Activated naive CD8-positive, alpha-beta T cell treated with anti-CD3 and anti-CD28 coated beads, Interleukin-2, amount 50 U/mL, for 24 hours (primary cell): ENCODE measurements at regions not wholly inside any gene's neighbourhood (a gene's known extent, or its start where the extent isn't known, plus 50 kb on each side); places are given as distances from the start of the nearest gene placed in this dataset.
A peak's percentile ranks its signal among the peaks of the same experiment; 100 is the strongest.

ENCODE experiments used
- ATAC-seq: fragments of 150-1000 bp; cut with Tn5 transposase; one replicate; pipeline ENCODE4 v1.10.0; 2021
- DNase-seq: peaks from one replicate; pipeline ENCODE4 v3.0.0; 2021
- H3K27ac Mint-ChIP-seq: one replicate; pipeline ENCODE4 v1.8.0; 2021; ENCODE audit warnings: mild to moderate bottlenecking, mixed read lengths
- H3K27me3 Mint-ChIP-seq: one replicate; pipeline ENCODE4 v1.8.0; 2021; ENCODE audit warnings: mixed read lengths
- H3K36me3 Mint-ChIP-seq: one replicate; pipeline ENCODE4 v1.8.0; 2021; ENCODE audit warnings: low read depth, mixed read lengths
- H3K4me1 Mint-ChIP-seq: one replicate; pipeline ENCODE4 v1.8.0; 2021; ENCODE audit warnings: mixed read lengths
- H3K4me3 Mint-ChIP-seq: one replicate; pipeline ENCODE4 v1.8.0; 2021; ENCODE audit warnings: mild to moderate bottlenecking, moderate library complexity, mixed read lengths
- H3K9me3 Mint-ChIP-seq: one replicate; pipeline ENCODE4 v1.8.0; 2021; ENCODE audit warnings: mixed read lengths

DNA sequence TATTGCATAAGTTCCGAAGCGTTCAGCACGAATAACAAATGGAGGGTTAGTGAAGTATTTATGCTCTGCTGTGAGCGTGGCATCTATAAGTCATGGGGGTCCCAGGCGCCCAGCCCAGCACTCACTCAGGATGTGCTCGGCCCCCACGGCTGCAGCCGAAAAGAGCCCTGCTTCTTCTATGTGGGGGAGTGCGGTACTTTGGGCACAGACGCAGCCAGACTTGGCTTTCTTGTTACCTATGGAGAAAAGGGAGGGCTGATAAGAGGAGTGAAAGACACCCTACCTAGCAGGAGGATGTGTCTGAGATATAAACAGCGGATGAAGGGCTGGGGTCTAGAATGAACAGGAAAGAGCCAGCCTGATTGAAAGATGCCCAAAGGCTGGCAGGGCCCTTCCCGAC is 51.4 kb downstream of the MRPL36 start:
- Mint-ChIP-seq H3K36me3 (no peaks in the 10 kb centered on the region), H3K9me3 (no peaks in the 10 kb centered on the region), H3K27ac (no peak overlapping the region), H3K27me3 (peaks cover 2% of the 10 kb centered on the region), H3K4me1 (no peaks in the 10 kb centered on the region), H3K4me3 (no peak overlapping the region)
- no peak for DNase-seq
- ATAC-seq: no peak

DNA sequence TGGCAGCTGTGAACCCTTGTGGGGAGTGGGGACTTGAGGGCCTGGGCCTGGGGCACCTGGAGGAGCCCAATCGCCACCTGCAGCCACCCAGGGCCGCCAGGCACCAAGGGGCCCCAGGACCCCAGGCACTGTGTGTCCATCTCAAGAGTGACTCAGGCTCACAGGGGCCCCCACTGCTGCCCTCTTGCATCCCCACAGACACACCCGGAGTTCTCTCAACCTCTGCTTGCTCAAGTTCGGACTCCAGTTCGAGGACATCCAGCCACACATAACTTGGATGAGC is 51.9 kb downstream of the MRPL36 start:
- H3K27me3 Mint-ChIP-seq: peaks cover 2% of the 10 kb centered on the region
- H3K4me1 Mint-ChIP-seq: no peaks in the 10 kb centered on the region
- H3K27ac Mint-ChIP-seq: no peak overlapping the region
- H3K9me3 Mint-ChIP-seq: no peaks in the 10 kb centered on the region
- no peak overlapping the region for H3K4me3 Mint-ChIP-seq
- DNase-seq (no peak), ATAC-seq (no peak)
- no peaks in the 10 kb centered on the region for H3K36me3 Mint-ChIP-seq

DNA sequence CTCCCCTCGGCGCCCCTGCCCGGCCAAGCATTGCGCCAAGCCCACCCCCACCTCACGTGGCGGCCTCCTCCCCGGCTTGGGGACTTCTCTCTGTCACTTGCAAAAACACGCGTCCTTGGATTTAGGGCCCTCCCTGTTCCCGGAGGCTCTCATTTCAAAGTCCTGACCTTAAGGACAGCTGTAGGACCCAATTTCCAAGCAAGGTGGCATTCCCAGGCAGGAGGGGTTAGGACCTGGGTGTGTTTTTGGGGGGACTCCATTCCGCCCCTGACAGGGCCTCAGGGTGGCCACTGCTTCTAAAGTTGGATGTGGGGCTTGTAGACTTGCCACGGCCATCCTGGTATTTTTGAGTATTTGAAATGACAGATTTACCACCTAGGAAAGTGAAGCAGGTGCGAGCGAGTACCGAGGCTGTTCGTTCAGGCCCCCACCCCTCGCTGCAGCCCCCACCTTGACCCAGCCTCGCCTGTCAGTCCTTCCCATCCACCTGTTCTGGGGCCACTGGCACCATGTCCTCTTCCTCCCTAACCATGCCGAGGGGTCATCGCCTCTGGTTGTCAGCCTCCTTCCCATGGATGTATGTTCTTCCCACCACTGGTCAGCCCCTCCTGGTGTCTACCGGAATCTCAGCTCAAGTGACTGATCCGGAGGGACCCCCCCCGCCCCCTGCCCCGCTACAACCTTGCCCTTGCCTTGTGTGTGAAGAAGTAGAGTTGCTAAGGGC is 52.4 kb downstream of the MRPL36 start:
- H3K27ac Mint-ChIP-seq: no peak overlapping the region
- H3K4me1 Mint-ChIP-seq: no peaks in the 10 kb centered on the region
- ATAC-seq: no peak
- H3K4me3 Mint-ChIP-seq: no peak overlapping the region
- DNase-seq: no peak
- H3K9me3 Mint-ChIP-seq: peaks cover 2% of the 10 kb centered on the region
- peaks cover 3% of the 10 kb centered on the region for H3K27me3 Mint-ChIP-seq
- H3K36me3 Mint-ChIP-seq: no peaks in the 10 kb centered on the region

- H3K4me1 Mint-ChIP-seq: no peaks in the 10 kb centered on the region
- H3K27ac Mint-ChIP-seq: no peak overlapping the region
- DNase-seq (no peak), ATAC-seq (no peak)
- peaks cover 5% of the 10 kb centered on the region for H3K9me3 Mint-ChIP-seq
- no peak overlapping the region for H3K4me3 Mint-ChIP-seq
- no peaks in the 10 kb centered on the region for H3K36me3 Mint-ChIP-seq
- peaks cover 4% of the 10 kb centered on the region for H3K27me3 Mint-ChIP-seq
Observed at GRCh38 chr5:1746371-1747078, 53.1 kb downstream of the MRPL36 start.

- ATAC-seq (no peak), DNase-seq (no peak)
- Mint-ChIP-seq H3K36me3 (peaks cover under 1% of the 10 kb centered on the region), H3K9me3 (peaks cover 7% of the 10 kb centered on the region), H3K4me3 (no peak overlapping the region), H3K27me3 (peaks cover 7% of the 10 kb centered on the region), H3K27ac (no peak overlapping the region), H3K4me1 (no peaks in the 10 kb centered on the region)
Observed at GRCh38 chr5:1745796-1746370, 53.8 kb downstream of the MRPL36 start.

GRCh38 chr5:1745123-1745795 is 54.4 kb downstream of the MRPL36 start:
- ATAC-seq (no peak), DNase-seq (no peak)
- H3K4me1 Mint-ChIP-seq: no peaks in the 10 kb centered on the region
- H3K9me3 Mint-ChIP-seq: peaks cover 11% of the 10 kb centered on the region
- no peak overlapping the region for H3K4me3 Mint-ChIP-seq
- H3K27me3 Mint-ChIP-seq: peaks cover 12% of the 10 kb centered on the region
- H3K36me3 Mint-ChIP-seq: peaks cover 2% of the 10 kb centered on the region
- H3K27ac Mint-ChIP-seq: no peak overlapping the region

DNA sequence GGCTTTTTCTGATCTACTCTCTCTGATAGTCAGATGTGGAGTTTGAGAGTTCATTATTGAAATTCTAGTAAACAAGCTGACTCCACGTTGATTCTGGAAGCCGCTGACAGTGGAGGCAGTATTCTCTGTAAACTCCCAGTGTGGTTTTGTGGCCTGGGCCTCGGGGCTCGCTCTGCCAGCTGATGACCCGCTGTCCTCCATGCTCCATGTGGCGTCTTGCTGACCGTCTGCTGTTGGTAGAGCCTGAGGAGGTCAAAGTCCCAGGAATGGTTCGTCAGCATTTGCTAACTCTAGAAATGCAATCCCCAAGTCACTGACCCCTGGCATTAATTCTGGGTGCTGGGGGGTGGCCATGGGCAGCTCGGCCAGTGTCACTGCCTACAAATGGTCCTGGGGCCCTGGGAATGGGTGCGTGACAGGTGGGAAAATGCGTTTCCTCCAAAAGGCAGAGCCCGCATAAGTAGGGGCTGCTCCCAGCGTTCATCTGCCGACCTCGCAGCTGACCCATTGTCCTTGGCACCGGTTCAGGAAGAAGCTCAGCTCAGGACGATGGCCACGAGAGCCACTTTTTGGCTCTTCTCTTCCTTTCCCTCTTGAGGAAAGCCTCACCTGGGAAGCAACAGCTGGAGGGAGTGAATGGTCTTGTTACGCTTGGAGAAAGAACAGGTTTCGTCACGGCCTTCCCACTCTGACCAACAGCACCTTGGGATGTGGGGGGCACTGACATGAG is 55.1 kb downstream of the MRPL36 start:
- peaks cover 2% of the 10 kb centered on the region for H3K36me3 Mint-ChIP-seq
- H3K4me3 Mint-ChIP-seq: no peak overlapping the region
- no peak overlapping the region for H3K27ac Mint-ChIP-seq
- DNase-seq: no peak
- no peaks in the 10 kb centered on the region for H3K4me1 Mint-ChIP-seq
- H3K9me3 Mint-ChIP-seq: peaks cover 11% of the 10 kb centered on the region
- H3K27me3 Mint-ChIP-seq: peaks cover 15% of the 10 kb centered on the region
- ATAC-seq: no peak

DNA sequence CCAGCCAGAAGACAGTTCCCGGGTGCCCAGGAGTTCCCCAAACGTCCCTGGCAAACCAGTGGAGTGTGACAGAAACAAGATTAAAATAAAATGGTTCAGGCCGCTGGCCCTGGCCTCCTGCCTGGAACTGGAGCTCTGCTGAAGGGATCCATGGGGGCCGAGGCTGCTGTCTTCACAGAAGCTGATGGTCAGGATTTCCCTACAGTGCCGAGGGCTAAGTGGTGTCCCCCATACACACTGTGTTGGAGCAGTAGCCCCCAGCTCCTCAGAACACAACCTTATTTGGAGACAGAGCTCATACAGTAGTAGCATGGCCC is 55.9 kb downstream of the MRPL36 start:
- Mint-ChIP-seq H3K27ac (no peak overlapping the region), H3K4me3 (no peak overlapping the region), H3K36me3 (peaks cover 2% of the 10 kb centered on the region), H3K27me3 (peaks cover 20% of the 10 kb centered on the region), H3K9me3 (peaks cover 11% of the 10 kb centered on the region), H3K4me1 (no peaks in the 10 kb centered on the region)
- DNase-seq (no peak), ATAC-seq (no peak)

DNA sequence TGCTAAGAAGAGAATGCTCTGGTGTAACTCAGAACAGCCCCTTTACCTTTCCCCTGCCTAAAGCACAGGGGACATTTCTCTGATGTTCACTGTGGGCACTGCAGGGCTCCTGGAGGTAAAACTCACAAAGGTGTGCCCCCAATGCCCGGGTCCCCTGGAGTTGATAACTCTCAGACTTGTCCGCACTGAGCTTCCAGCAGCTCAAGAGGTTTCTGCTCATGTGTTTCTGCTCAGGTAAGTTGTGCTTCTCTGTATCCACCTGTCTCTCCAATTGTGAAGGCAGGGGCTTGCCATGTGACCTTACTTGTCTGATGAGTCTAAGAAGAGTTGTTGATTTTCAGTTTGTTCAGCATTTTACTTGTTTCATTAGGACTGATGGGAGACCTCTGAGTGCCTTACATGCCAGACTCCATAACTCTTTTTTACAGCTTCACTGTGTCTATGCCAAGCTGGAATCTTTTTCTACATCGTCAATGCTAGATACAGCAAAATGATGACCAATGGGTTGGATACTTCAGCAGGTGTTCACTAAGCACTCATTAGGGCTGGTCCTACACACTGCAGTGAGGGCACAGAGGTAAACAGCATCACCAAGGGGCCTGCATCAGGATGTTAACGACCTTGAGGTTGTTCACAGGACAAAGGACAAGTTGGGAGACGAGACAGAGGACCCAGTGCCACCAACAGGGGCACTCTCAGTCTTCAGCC is 56.4 kb downstream of the MRPL36 start:
- ATAC-seq: no peak
- no peak overlapping the region for H3K27ac Mint-ChIP-seq
- H3K36me3 Mint-ChIP-seq: peaks cover 2% of the 10 kb centered on the region
- H3K9me3 Mint-ChIP-seq: peaks cover 11% of the 10 kb centered on the region
- peaks cover 21% of the 10 kb centered on the region for H3K27me3 Mint-ChIP-seq
- no peak overlapping the region for H3K4me3 Mint-ChIP-seq
- DNase-seq: no peak
- no peaks in the 10 kb centered on the region for H3K4me1 Mint-ChIP-seq

DNA sequence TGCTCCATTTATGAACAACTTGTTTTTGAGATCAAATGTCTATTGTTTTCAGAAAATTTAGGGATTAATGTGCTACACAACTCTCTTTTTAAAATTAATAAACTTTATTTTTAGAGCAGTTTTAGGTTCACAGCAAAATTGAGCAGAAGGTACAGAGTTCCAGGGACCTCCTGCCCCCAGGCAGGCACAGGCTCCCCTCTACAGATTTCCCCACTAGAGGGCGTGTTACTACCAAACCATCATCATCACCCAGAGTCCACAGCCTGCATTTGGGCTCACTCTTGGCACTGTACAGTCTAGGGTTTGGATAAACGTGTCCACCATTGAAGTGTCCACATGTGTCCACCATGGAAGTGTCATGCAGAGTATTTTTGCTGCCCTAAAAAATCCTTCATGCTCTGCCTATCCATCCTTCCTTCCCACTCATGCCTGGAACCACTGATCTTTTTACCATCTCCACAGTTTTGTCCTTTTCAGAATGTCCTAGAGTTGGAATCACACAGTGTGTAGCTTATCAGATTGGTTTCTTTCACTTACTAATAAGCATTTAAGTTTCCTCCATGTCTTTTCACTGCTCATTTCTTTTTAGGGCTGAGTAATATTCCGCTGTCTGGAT is 61.7 kb downstream of the MRPL36 start:
- H3K36me3 Mint-ChIP-seq: peaks cover 2% of the 10 kb centered on the region
- H3K4me3 Mint-ChIP-seq: no peak overlapping the region
- peaks cover 24% of the 10 kb centered on the region for H3K27me3 Mint-ChIP-seq
- H3K4me1 Mint-ChIP-seq: no peaks in the 10 kb centered on the region
- H3K27ac Mint-ChIP-seq: no peak overlapping the region
- peaks cover 11% of the 10 kb centered on the region for H3K9me3 Mint-ChIP-seq
- DNase-seq (peak; percentile 46), ATAC-seq (peak; percentile 75)

- Mint-ChIP-seq H3K27ac (no peak overlapping the region), H3K27me3 (peaks cover 22% of the 10 kb centered on the region)
Observed at GRCh38 chr5:1736889-1737711, 62.5 kb downstream of the MRPL36 start.

GRCh38 chr5:1736065-1736464 is 63.6 kb downstream of the MRPL36 start:
- peaks cover 2% of the 10 kb centered on the region for H3K36me3 Mint-ChIP-seq
- peaks cover 19% of the 10 kb centered on the region for H3K27me3 Mint-ChIP-seq
- DNase-seq (no peak), ATAC-seq (no peak)
- no peaks in the 10 kb centered on the region for H3K4me1 Mint-ChIP-seq
- peaks cover 5% of the 10 kb centered on the region for H3K9me3 Mint-ChIP-seq
- H3K27ac Mint-ChIP-seq: no peak overlapping the region
- H3K4me3 Mint-ChIP-seq: no peak overlapping the region

More at GRCh38 chr5:1736889-1737711, 62.5 kb downstream of the MRPL36 start:
- DNase-seq (no peak), ATAC-seq (no peak)
- H3K9me3 Mint-ChIP-seq: peaks cover 7% of the 10 kb centered on the region
- peaks cover 2% of the 10 kb centered on the region for H3K36me3 Mint-ChIP-seq
- H3K4me1 Mint-ChIP-seq: no peaks in the 10 kb centered on the region
- no peak overlapping the region for H3K4me3 Mint-ChIP-seq

DNA sequence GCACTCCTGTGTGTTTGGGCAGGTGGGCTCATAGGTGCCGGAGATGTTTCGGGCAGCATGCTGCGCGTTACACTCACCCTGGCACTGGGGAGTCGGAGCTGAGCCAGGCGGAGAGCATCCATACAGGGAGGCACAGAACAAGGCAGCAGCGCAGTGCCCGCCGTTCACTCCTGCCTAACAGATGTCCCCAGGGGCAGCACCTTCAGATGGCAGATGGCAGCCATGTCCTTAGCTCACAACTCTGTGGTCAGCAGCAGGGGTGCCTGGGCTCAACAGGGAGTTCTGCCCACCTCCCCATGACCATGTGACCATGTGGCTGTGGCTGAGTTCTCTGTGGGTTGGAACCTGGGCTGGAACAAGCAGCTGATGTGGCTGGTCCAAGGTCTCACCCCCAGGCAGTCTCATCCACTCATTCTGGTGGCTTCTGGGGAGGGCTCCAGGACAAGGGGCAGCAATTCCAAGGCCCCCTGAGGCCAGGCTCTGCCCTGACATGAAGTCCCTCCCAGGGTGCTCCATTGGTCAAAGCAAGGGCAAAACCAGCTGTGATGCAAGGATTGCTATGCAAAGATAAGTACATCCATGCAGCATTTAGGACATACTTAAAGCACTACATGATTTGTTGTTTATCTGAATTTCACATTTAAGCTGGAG is 64.2 kb downstream of the MRPL36 start:
- Mint-ChIP-seq H3K36me3 (no peaks in the 10 kb centered on the region), H3K27me3 (peaks cover 14% of the 10 kb centered on the region), H3K4me1 (no peaks in the 10 kb centered on the region), H3K4me3 (no peak overlapping the region), H3K27ac (no peak overlapping the region), H3K9me3 (no peaks in the 10 kb centered on the region)
- no peak for ATAC-seq
- DNase-seq: no peak
